ENCODE measurements at regions not wholly inside any gene's neighbourhood (a gene's known extent, or its start where the extent isn't known, plus 50 kb on each side); places are given as distances from the start of the nearest gene placed in this dataset.

- H3K27ac ChIP-seq (ENCODE audit: low read depth, low read length, poor library complexity, severe bottlenecking): no peak overlapping the region
- H3K9me2 ChIP-seq (ENCODE audit: insufficient read depth, low read length): no peaks in the 10 kb centered on the region
- ChIA-PET CTCF (ENCODE audit: unreplicated experiment) (no interaction called here), POLR2A (no interaction called here)
- no peak for DNase-seq (ENCODE audit: low spot score)
- H3K79me2 ChIP-seq (ENCODE audit: insufficient read depth, low read depth, low read length): no peaks in the 10 kb centered on the region
- H4K20me1 ChIP-seq (ENCODE audit: insufficient read depth, low read length): no peaks in the 10 kb centered on the region
- no peak overlapping the region for H3K4me3 ChIP-seq (ENCODE audit: low read depth, low read length, poor library complexity, severe bottlenecking)
- intact Hi-C loops (cut with micrococcal nuclease; ENCODE audit: unreplicated experiment): no loop called here
- H2AFZ ChIP-seq (ENCODE audit: low read length): no peak overlapping the region
- H3K4me1 ChIP-seq (ENCODE audit: insufficient read depth, low read length, poor library complexity, severe bottlenecking): peaks cover 9% of the 10 kb centered on the region
- TF ChIP-seq EZH2phosphoT487 (IDR thresholded peaks at IDR 0.05; ENCODE audit: borderline replicate concordance, low read depth, low read length): no peak
- TF ChIP-seq, protein P1, sequence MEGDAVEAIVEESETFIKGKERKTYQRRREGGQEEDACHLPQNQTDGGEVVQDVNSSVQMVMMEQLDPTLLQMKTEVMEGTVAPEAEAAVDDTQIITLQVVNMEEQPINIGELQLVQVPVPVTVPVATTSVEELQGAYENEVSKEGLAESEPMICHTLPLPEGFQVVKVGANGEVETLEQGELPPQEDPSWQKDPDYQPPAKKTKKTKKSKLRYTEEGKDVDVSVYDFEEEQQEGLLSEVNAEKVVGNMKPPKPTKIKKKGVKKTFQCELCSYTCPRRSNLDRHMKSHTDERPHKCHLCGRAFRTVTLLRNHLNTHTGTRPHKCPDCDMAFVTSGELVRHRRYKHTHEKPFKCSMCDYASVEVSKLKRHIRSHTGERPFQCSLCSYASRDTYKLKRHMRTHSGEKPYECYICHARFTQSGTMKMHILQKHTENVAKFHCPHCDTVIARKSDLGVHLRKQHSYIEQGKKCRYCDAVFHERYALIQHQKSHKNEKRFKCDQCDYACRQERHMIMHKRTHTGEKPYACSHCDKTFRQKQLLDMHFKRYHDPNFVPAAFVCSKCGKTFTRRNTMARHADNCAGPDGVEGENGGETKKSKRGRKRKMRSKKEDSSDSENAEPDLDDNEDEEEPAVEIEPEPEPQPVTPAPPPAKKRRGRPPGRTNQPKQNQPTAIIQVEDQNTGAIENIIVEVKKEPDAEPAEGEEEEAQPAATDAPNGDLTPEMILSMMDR (conservative IDR thresholded peaks at IDR 0.05; ENCODE audit: low read length): no peak
- no TSS peak for BruUV-seq (replicated peaks)
- no peak overlapping the region for H3K4me2 ChIP-seq (ENCODE audit: low read length)
- H3K36me3 ChIP-seq (ENCODE audit: insufficient read depth, low read length): no peaks in the 10 kb centered on the region
- no peaks in the 10 kb centered on the region for H3K9me3 ChIP-seq (ENCODE audit: low read length)
These were observed 148.3 kb downstream of the ELAVL4 start for GRCh38 chr1:50257029-50257428.
